ENCODE measurements at regions not wholly inside any gene's neighbourhood (a gene's known extent, or its start where the extent isn't known, plus 50 kb on each side); places are given as distances from the start of the nearest gene placed in this dataset.

GRCh38 chr20:6646021-6646636 lies 121.4 kb upstream of the BMP2 start:
- TF ChIP-seq CTCF (IDR thresholded peaks at IDR 0.05; ENCODE audit: low read depth, low read length, poor library complexity, severe bottlenecking) (no peak), EZH2phosphoT487 (IDR thresholded peaks at IDR 0.05; ENCODE audit: borderline replicate concordance, low read length) (no peak)
